ENCODE measurements at regions not wholly inside any gene's neighbourhood (a gene's known extent, or its start where the extent isn't known, plus 50 kb on each side); places are given as distances from the start of the nearest gene placed in this dataset.

DNA sequence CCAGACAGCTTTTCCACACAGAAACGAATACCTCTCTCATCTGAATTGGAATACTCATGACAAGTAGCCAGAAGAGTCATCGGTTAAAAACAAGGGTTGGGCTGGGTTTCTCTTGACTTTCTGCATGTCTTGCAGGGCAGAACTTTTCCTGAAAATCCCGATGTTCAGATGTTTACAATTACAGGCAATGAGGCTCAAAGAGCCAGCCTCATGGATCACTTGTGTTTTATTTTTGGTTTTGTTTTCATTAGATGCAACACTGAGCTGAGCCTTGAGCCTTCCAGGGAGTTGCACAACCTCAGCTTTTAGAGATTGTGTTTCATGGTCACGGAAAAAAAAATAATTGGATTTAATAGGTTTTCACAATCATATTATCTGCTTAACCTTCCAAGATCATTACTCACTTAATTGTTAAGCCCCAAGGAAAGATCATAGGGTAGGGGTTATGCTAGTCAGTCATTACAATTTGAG is 288.1 kb upstream of the PRDM1 start:
- no peak for DNase-seq
- Histone ChIP-seq H3K4me1 (no peaks in the 10 kb centered on the region), H3K9me3 (no peaks in the 10 kb centered on the region; the same call in 1 of the 2 replicates), H3K36me3 (no peaks in the 10 kb centered on the region), H3K27me3 (peaks cover 21% of the 10 kb centered on the region), H3K4me3 (ENCODE audit: low read depth, low read length) (no peak overlapping the region)
- no peak for TF ChIP-seq CTCF (IDR thresholded peaks at IDR 0.05; ENCODE audit: low read depth, low read length)

DNA sequence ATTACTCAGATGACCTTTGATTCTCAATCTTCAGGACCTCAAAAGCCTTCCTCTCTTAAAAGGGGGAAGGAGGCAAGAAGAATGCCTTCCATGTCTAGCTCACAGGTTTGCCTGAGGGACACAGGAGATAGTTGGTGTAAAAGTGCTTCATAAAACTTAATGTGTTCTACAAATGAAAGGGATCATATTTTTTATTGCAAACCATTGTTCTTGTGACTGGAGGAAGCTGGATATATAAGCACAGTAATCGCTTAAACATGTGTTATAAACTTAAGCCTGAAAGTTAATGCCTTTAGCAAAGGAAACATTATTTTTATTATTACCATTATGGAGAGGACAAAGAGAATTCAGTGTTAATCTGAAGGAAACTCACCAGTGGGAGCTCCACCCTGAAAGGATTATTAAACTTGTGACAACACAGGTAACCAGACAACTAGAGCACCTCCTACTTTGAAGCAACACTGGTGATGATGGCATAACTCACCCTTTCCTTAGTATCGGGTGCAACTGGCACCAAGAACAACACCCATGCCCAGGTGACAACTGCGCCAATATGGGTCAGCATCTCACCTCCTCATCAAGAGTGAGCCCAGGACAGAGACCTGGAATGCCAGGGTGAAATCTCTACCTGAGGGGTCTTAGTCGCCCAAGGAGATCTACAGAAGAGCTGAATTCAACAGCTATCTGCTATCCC is 288.7 kb upstream of the PRDM1 start:
- no peak for TF ChIP-seq CTCF (IDR thresholded peaks at IDR 0.05; ENCODE audit: low read depth, low read length)
- H3K27me3 ChIP-seq: peaks cover 21% of the 10 kb centered on the region
- H3K9me3 ChIP-seq: no peaks in the 10 kb centered on the region; the same call in 1 of the 2 replicates
- no peak overlapping the region for H3K4me3 ChIP-seq (ENCODE audit: low read depth, low read length)
- no peaks in the 10 kb centered on the region for H3K4me1 ChIP-seq
- no peak for DNase-seq
- no peaks in the 10 kb centered on the region for H3K36me3 ChIP-seq

GRCh38 chr6:105795913-105796517 is 290.1 kb upstream of the PRDM1 start:
- Histone ChIP-seq H3K27me3 (peaks cover 13% of the 10 kb centered on the region), H3K4me3 (ENCODE audit: low read depth, low read length) (no peak overlapping the region), H3K4me1 (no peaks in the 10 kb centered on the region), H3K9me3 (no peaks in the 10 kb centered on the region; the same call in 1 of the 2 replicates), H3K36me3 (no peaks in the 10 kb centered on the region)
- no peak for TF ChIP-seq CTCF (IDR thresholded peaks at IDR 0.05; ENCODE audit: low read depth, low read length)
- DNase-seq: no peak

DNA sequence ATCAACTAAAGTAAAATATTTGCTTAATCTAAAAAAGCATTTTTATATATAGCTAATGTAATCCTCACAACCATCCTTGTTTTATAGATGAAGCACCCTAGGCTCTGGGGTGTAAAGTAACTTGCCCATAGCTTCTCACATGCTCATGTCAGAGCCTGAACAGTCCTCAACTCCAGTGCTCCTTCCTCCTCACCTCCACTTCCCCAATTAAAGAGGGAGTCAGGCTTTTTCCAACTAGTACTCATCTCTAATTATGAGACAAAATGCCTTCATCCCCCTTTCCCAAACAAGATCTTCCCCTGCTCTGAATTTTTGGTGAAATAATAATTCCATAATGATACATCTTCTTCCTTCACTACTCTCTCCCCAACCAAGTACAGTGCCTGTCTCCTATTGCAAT is 290.8 kb upstream of the PRDM1 start:
- H3K36me3 ChIP-seq: no peaks in the 10 kb centered on the region
- no peaks in the 10 kb centered on the region for H3K4me1 ChIP-seq
- no peak overlapping the region for H3K4me3 ChIP-seq (ENCODE audit: low read depth, low read length)
- TF ChIP-seq CTCF (IDR thresholded peaks at IDR 0.05; ENCODE audit: low read depth, low read length): no peak
- DNase-seq: no peak
- H3K27me3 ChIP-seq: peaks cover 11% of the 10 kb centered on the region; the same call in 1 of the 2 replicates
- no peaks in the 10 kb centered on the region for H3K9me3 ChIP-seq

DNA sequence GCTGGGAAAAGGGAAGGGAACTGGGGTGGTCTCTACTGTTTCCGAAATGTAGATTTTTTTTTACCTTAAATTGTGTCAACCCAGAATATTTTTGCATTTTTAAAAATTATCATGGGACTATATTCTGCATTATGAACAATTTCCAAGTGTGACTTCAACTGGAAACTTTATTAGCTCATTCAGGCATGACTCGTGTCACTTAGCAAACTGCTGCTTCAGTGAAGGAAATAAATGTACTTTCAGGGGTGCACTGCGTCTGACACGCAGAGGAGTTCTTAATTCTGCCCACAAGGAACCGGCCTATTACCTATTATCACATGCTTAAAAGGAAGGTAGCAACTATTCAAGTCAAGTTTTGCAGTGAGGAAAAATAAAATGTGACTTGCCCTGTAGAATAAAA is 291.3 kb upstream of the PRDM1 start:
- Histone ChIP-seq H3K4me1 (no peaks in the 10 kb centered on the region), H3K36me3 (no peaks in the 10 kb centered on the region), H3K4me3 (ENCODE audit: low read depth, low read length) (no peak overlapping the region), H3K27me3 (peaks cover 12% of the 10 kb centered on the region; the same call in 1 of the 2 replicates), H3K9me3 (no peaks in the 10 kb centered on the region)
- DNase-seq: no peak
- TF ChIP-seq CTCF (IDR thresholded peaks at IDR 0.05; ENCODE audit: low read depth, low read length): no peak

DNA sequence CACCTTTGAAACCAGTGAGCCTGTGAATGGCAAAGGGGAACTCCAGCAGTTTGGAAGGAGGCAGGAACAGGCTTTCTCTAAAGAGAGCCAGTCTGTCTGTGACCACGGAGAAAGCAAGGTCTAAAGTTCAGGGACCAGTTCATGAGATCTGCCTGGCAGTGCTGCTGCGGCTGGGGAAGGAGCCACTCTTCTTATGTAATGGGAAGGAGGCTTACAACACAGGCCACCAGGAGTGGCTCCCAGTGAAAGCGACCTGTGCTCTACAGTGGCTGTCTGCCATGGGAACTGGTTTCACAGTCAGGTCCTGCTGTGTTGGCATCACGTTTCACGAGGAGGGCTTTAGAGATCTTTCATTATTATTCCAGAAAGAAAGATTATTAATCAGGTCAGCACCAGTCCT is 291.9 kb upstream of the PRDM1 start:
- Histone ChIP-seq H3K4me1 (no peaks in the 10 kb centered on the region), H3K4me3 (ENCODE audit: low read depth, low read length) (no peak overlapping the region), H3K27me3 (peaks cover 13% of the 10 kb centered on the region; the same call in 1 of the 2 replicates), H3K36me3 (no peaks in the 10 kb centered on the region), H3K9me3 (no peaks in the 10 kb centered on the region)
- DNase-seq: no peak
- no peak for TF ChIP-seq CTCF (IDR thresholded peaks at IDR 0.05; ENCODE audit: low read depth, low read length)
